Gastrocnemius medialis (tissue), 4 donors: ENCODE measurements at regions not wholly inside any gene's neighbourhood (a gene's known extent, or its start where the extent isn't known, plus 50 kb on each side); places are given as distances from the start of the nearest gene placed in this dataset.

Experiments used
- POLR2A ChIP-seq, 2 donors: fragments of 450-650 bp; IDR thresholded peaks; one replicate each; pipeline ENCODE4 v1.6.1; 2017; ENCODE audit warnings: antibody characterized with exemption in 2 of 2, mild to moderate bottlenecking in 2 of 2, moderate library complexity in 2 of 2
- TF ChIP-seq, protein P1 (sequence below), 5 experiments: fragments of 450-650 bp in 3 of 5; fragments of 200-600 bp in 2 of 5; sonication (generic) in 2 of 5; IDR thresholded peaks in 4 of 5; conservative IDR thresholded peaks in 1 of 5; 1 replicate in 4 of 5; 2 replicates in 1 of 5; pipeline ENCODE4 v1.5.1; 2016 to 2019; ENCODE audit warnings: antibody characterized with exemption in 5 of 5, mild to moderate bottlenecking in 3 of 5, moderate library complexity in 3 of 5

DNA sequence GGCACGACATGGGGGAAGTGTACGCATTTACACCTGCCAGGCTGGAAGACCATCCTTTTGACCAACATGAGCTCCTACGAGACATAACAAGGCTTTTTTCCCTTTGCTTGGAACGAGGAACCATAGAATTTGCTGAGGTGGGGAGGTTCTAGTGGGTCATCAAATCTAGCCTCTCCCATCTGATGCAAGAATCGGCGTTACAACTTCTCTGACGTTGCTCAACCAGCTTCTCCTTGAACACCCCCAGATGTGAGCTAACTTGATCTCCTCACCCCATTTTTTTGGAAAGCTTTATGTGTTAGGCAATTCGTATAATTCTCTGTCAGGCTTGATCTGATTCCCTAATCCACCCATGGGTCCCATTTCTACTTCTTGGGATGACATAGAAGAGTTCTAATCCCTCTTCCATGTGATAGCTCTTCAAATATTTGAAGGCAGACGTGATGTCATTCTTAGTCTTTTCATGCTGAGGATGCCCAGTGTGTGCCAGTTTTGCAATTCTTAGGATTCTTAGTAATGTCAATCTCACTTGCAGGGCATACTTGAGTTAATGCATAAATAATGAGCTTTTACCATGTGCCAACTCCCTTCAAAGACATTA, 163.6 kb upstream of the PARP11 start:
- TF ChIP-seq, protein P1, sequence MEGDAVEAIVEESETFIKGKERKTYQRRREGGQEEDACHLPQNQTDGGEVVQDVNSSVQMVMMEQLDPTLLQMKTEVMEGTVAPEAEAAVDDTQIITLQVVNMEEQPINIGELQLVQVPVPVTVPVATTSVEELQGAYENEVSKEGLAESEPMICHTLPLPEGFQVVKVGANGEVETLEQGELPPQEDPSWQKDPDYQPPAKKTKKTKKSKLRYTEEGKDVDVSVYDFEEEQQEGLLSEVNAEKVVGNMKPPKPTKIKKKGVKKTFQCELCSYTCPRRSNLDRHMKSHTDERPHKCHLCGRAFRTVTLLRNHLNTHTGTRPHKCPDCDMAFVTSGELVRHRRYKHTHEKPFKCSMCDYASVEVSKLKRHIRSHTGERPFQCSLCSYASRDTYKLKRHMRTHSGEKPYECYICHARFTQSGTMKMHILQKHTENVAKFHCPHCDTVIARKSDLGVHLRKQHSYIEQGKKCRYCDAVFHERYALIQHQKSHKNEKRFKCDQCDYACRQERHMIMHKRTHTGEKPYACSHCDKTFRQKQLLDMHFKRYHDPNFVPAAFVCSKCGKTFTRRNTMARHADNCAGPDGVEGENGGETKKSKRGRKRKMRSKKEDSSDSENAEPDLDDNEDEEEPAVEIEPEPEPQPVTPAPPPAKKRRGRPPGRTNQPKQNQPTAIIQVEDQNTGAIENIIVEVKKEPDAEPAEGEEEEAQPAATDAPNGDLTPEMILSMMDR (IDR thresholded peaks at IDR 0.05 in 4 of 5, conservative IDR thresholded peaks at IDR 0.05 in 1 of 5): no peak
- TF ChIP-seq POLR2A (IDR thresholded peaks at IDR 0.05): no peak
